Endodermal cell (in vitro differentiated cells): ENCODE measurements at regions not wholly inside any gene's neighbourhood (a gene's known extent, or its start where the extent isn't known, plus 50 kb on each side); places are given as distances from the start of the nearest gene placed in this dataset.
"Not testable (repeated sequence)": the region's sequence is repeated elsewhere in the genome, so short reads cannot be mapped to it uniquely, and the experiment has no call there.

Experiments used
- DNase-seq: peaks from one replicate; pipeline ENCODE4 v3.0.0-alpha.2; 2017
- H3K27ac ChIP-seq: 2 replicates; pipeline ENCODE4 v1.5.1; 2013; ENCODE audit warnings: mild to moderate bottlenecking, low read depth, low read length, moderate library complexity
- H3K27me3 ChIP-seq: 2 replicates; pipeline ENCODE4 v1.6.1; 2013; ENCODE audit warnings: mild to moderate bottlenecking, low read length, moderate library complexity; ENCODE audit not compliant: insufficient read depth, control insufficient read depth, poor library complexity, severe bottlenecking
- H3K36me3 ChIP-seq: 2 replicates; pipeline ENCODE4 v1.7.0; 2013; ENCODE audit warnings: mild to moderate bottlenecking, low read length, moderate library complexity; ENCODE audit not compliant: control insufficient read depth, insufficient read depth
- H3K4me1 ChIP-seq: one replicate; pipeline ENCODE4 v1.7.0; 2013; ENCODE audit warnings: low read length; ENCODE audit not compliant: control insufficient read depth, insufficient read depth
- H3K4me3 ChIP-seq: 2 replicates; pipeline ENCODE4 v1.5.1; 2013; ENCODE audit warnings: mild to moderate bottlenecking, low read length, moderate library complexity
- H3K9ac ChIP-seq: 2 replicates; pipeline ENCODE4 v1.6.1; 2013; ENCODE audit warnings: mild to moderate bottlenecking, low read length, moderate library complexity; ENCODE audit not compliant: poor library complexity, severe bottlenecking; ENCODE audit errors: extremely low read depth
- H3K9me3 ChIP-seq: 2 replicates; pipeline ENCODE4 v1.6.1; 2013; ENCODE audit warnings: mild to moderate bottlenecking, low read length, moderate library complexity; ENCODE audit not compliant: control insufficient read depth
- H3K27ac Mint-ChIP-seq: 2 replicates; pipeline ENCODE4 v1.8.0; 2020; ENCODE audit warnings: mixed read lengths
- H3K27me3 Mint-ChIP-seq: 2 replicates; pipeline ENCODE4 v1.8.0; 2021; ENCODE audit warnings: mild to moderate bottlenecking, mixed read lengths; ENCODE audit not compliant: insufficient read depth
- H3K36me3 Mint-ChIP-seq: 2 replicates; pipeline ENCODE4 v1.8.0; 2020; ENCODE audit warnings: low read depth, mixed read lengths
- H3K4me1 Mint-ChIP-seq: 2 replicates; pipeline ENCODE4 v1.8.0; 2020; ENCODE audit warnings: mixed read lengths
- H3K4me3 Mint-ChIP-seq: 2 replicates; pipeline ENCODE4 v1.8.0; 2020; ENCODE audit warnings: mild to moderate bottlenecking, moderate library complexity, mixed read lengths
- H3K9me3 Mint-ChIP-seq: 2 replicates; pipeline ENCODE4 v1.8.0; 2020; ENCODE audit warnings: mild to moderate bottlenecking, mixed read lengths
- WGBS, 2 experiments: methylation state at CpG; one replicate each; pipeline versions ENCODE4 v1.1.5 to v1.1.7; 2013; ENCODE audit warnings: missing lambda C conversion rate in 2 of 2, mixed read lengths in 1 of 2; ENCODE audit not compliant: insufficient coverage in 1 of 2, insufficient read length in 1 of 2; 5-methylcytosine and 5-hydroxymethylcytosine counted together
- TF ChIP-seq, protein P1 (sequence below): fragments of 200-600 bp; sonication (generic); conservative IDR thresholded peaks from 2 replicates; pipeline ENCODE4 v1.5.0; 2021; ENCODE audit warnings: antibody characterized with exemption, mild to moderate bottlenecking

DNA sequence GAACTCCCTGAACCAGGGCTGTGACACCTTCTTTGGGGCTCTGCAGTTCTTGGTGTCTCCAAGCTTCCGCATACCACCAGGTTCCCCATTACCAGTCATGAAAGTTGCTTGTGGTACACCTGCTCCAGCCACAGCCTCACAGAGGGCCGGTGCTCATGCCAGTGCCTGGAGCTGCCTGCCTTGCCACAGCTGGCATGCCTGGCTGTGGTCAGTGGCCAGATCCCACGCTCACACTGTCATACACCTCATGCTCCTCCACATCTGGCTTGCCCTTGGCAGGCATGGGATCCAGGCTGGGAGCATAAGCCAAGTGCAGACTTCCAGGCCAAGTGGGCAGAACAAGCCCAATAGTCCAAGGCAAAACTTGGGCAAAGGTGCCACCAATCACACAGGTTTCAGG, 1054.9 kb downstream of the SLITRK5 start:
- Mint-ChIP-seq H3K36me3 (no peaks in the 10 kb centered on the region), H3K27ac (no peak overlapping the region), H3K27me3 (no peaks in the 10 kb centered on the region), H3K4me3 (no peak overlapping the region), H3K4me1 (no peaks in the 10 kb centered on the region), H3K9me3 (no peaks in the 10 kb centered on the region)
- peaks cover 4% of the 10 kb centered on the region for H3K9me3 ChIP-seq
- H3K4me3 ChIP-seq: no peak overlapping the region
- 92 to 100% methylated on average over 2 to 3 of the region's 3 CpGs for WGBS, 2 experiments
- H3K36me3 ChIP-seq: no peaks in the 10 kb centered on the region
- H3K27me3 ChIP-seq: no peaks in the 10 kb centered on the region
- no peaks in the 10 kb centered on the region for H3K4me1 ChIP-seq
- no peak overlapping the region for H3K27ac ChIP-seq
- TF ChIP-seq, protein P1, sequence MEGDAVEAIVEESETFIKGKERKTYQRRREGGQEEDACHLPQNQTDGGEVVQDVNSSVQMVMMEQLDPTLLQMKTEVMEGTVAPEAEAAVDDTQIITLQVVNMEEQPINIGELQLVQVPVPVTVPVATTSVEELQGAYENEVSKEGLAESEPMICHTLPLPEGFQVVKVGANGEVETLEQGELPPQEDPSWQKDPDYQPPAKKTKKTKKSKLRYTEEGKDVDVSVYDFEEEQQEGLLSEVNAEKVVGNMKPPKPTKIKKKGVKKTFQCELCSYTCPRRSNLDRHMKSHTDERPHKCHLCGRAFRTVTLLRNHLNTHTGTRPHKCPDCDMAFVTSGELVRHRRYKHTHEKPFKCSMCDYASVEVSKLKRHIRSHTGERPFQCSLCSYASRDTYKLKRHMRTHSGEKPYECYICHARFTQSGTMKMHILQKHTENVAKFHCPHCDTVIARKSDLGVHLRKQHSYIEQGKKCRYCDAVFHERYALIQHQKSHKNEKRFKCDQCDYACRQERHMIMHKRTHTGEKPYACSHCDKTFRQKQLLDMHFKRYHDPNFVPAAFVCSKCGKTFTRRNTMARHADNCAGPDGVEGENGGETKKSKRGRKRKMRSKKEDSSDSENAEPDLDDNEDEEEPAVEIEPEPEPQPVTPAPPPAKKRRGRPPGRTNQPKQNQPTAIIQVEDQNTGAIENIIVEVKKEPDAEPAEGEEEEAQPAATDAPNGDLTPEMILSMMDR: no peak
- no peak for DNase-seq
- H3K9ac ChIP-seq: no peak overlapping the region

DNA sequence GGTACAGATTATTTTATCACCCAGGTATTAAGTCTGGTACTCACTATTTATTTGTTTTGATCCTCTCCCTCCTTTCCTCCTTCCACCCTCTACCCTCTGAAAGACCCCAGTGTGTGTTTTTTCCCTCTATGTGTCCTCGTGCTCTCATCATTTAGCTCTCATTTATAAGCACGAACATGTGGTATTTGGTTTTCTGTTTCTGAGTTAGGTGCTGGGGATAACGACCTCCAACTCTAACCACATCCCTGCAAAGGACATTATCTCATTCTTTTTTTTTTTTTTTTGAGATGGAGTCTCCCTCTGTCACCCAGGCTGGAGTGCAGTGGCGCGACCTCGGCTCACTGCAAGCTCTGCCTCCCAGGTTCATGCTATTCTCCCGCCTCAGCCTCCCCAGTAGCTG, 1056.1 kb downstream of the SLITRK5 start:
- not testable (repeated sequence) for H3K27ac Mint-ChIP-seq, H3K36me3 ChIP-seq, H3K27ac ChIP-seq, H3K9ac ChIP-seq, H3K9me3 ChIP-seq, H3K4me3 ChIP-seq, H3K9me3 Mint-ChIP-seq, H3K36me3 Mint-ChIP-seq, DNase-seq, H3K4me3 Mint-ChIP-seq, H3K4me1 ChIP-seq, H3K27me3 Mint-ChIP-seq, H3K4me1 Mint-ChIP-seq, H3K27me3 ChIP-seq
- WGBS, 2 experiments: 94% methylated on average over 6 of the region's 7 CpGs; no CpG with 5 or more reads in 1 of the 2 experiments

DNA sequence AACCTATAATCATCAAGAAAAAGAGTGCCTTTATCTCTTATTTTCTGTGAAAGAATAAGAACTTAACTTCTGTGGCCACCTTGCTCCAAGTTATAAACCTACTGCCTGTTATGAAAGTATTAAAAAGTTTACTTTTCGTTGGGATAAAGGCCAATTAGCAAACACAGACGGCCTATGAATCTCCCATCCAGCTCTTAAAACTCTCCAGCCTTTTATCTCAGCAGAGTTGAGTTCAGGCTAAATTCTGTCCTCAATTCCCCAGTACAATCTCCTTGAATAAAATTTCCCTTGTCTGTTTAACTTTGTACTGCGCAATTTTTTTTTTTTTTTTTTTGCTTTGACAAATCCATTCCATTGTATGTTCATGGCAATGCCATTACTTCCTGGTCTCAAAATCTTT, 1058.4 kb downstream of the SLITRK5 start:
- no peaks in the 10 kb centered on the region for H3K36me3 Mint-ChIP-seq
- TF ChIP-seq, protein P1: no peak
- no peak for DNase-seq
- H3K27me3 Mint-ChIP-seq: no peaks in the 10 kb centered on the region
- Histone ChIP-seq H3K27me3 (no peaks in the 10 kb centered on the region), H3K4me1 (no peaks in the 10 kb centered on the region), H3K9me3 (peaks cover 4% of the 10 kb centered on the region), H3K36me3 (no peaks in the 10 kb centered on the region), H3K4me3 (no peak overlapping the region), H3K9ac (no peak overlapping the region), H3K27ac (no peak overlapping the region)
- H3K27ac Mint-ChIP-seq: no peak overlapping the region
- H3K4me3 Mint-ChIP-seq: no peak overlapping the region
- 96% methylated on average over 3 of the region's 3 CpGs for WGBS, 2 experiments
- H3K4me1 Mint-ChIP-seq: no peaks in the 10 kb centered on the region
- H3K9me3 Mint-ChIP-seq: no peaks in the 10 kb centered on the region

DNA sequence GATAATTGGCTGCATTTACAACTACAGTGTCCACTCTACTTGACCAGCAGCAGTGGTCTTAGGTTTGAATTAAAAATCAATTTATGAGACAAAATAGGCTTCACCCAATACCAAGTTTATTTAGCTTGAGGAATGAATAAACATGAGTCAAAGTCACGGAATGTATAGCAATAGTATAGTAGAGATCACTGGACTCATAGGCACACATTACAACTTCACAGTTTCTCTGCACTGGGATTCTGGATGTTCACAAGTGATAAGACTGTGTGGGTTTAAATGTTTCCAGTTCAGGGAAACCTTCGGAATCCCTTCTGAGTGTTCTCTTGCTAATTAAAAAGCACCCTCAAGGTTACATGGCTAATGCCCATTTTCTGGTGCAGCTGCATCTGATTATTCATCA, 1064.9 kb downstream of the SLITRK5 start:
- Mint-ChIP-seq H3K4me3 (no peak overlapping the region), H3K9me3 (peaks cover 4% of the 10 kb centered on the region), H3K4me1 (no peaks in the 10 kb centered on the region), H3K27ac (no peak overlapping the region), H3K36me3 (no peaks in the 10 kb centered on the region), H3K27me3 (no peaks in the 10 kb centered on the region)
- no peak overlapping the region for H3K4me3 ChIP-seq
- 97% methylated on average over 2 of the region's 2 CpGs; no CpG with 5 or more reads in 1 of the 2 experiments for WGBS, 2 experiments
- no peak overlapping the region for H3K27ac ChIP-seq
- H3K4me1 ChIP-seq: no peaks in the 10 kb centered on the region
- TF ChIP-seq, protein P1: no peak
- H3K27me3 ChIP-seq: no peaks in the 10 kb centered on the region
- no peaks in the 10 kb centered on the region for H3K36me3 ChIP-seq
- H3K9ac ChIP-seq: no peak overlapping the region
- DNase-seq: no peak
- H3K9me3 ChIP-seq: no peaks in the 10 kb centered on the region
